ENCODE measurements at regions not wholly inside any gene's neighbourhood (a gene's known extent, or its start where the extent isn't known, plus 50 kb on each side); places are given as distances from the start of the nearest gene placed in this dataset.
"Not testable (repeated sequence)": the region's sequence is repeated elsewhere in the genome, so short reads cannot be mapped to it uniquely, and the experiment has no call there.

DNA sequence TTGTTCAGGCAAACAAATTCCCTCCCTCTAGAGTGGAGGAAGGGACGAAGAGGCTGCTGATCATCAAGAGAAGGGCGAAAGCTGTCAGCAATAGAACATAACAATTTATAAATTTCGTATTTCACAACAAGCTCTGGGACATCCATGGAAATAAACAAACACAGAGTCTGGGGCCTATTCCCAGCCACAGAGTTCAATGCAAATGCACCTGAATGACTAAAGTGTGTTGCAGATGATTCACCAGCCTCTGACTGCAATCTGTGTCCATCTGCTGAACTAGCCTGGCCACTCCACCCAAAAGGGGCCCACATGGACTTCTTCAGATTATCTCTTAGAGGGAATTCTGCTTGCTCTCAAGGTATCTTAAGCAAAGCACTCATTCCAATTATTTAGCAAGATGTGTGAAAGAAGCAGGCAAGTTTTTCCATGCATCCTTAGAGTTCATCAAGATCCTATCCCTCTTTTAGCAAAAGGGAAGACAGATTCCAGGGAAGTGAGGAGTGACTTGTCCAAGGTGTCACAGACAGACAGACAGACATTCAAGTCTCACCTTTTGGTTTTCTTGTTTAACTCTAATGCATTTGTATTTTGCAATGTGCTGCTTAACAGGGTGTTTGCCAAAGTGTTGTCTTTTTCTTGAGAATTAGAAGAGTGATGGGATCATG is 307.8 kb upstream of the PAPPA start:
- DNase-seq: no peak

DNA sequence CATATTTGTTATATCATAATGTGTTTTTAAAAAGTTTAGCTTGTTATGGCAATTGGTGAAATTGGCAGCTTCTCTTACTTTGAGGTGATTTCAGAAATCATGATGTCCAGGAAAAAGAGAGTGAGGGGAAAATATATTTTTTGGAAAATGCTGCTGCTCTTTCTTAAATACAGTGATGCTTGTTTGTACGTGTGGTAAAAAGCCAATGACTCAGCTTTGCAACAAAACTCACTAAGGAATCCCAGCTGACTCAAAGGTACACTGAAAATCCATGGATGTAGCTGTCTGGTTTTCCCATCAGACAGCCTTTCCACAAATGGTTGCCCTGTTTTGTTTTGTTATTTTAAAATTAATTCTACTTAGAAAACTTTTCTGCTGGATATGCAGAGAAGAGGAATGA is 306.4 kb upstream of the PAPPA start:
- no peak for DNase-seq

GRCh38 chr9:115849679-115850412 is 303.7 kb upstream of the PAPPA start:
- no peak for DNase-seq

GRCh38 chr9:115850548-115851304 is 302.9 kb upstream of the PAPPA start:
- DNase-seq: no peak

- DNase-seq: no peak
Observed at GRCh38 chr9:115855458-115856133, 298.0 kb upstream of the PAPPA start.

DNA sequence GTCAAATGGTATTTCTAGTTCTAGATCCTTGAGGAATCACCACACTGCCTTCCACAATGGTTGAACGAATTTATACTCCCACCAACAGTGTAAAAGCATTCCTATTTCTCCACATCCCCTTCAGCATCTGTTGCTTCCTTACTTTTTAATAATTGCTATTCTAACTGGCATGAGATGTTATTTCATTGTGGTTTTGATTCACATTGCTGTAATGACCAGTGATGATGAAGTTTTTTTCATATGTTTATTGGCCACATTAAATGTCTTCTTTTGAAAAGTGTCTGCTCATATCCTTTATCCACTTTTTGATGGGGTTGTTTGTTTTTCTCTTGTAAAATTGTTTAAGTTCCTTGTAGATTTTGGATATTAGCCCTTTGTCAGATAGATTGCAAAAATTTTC is 295.2 kb upstream of the PAPPA start:
- DNase-seq: not testable (repeated sequence)

GRCh38 chr9:115862021-115862420 is 291.6 kb upstream of the PAPPA start:
- no peak for DNase-seq

GRCh38 chr9:115864581-115864980 is 289.0 kb upstream of the PAPPA start:
- no peak for DNase-seq

- no peak for DNase-seq
Observed at GRCh38 chr9:115867326-115867725, 286.3 kb upstream of the PAPPA start.

DNA sequence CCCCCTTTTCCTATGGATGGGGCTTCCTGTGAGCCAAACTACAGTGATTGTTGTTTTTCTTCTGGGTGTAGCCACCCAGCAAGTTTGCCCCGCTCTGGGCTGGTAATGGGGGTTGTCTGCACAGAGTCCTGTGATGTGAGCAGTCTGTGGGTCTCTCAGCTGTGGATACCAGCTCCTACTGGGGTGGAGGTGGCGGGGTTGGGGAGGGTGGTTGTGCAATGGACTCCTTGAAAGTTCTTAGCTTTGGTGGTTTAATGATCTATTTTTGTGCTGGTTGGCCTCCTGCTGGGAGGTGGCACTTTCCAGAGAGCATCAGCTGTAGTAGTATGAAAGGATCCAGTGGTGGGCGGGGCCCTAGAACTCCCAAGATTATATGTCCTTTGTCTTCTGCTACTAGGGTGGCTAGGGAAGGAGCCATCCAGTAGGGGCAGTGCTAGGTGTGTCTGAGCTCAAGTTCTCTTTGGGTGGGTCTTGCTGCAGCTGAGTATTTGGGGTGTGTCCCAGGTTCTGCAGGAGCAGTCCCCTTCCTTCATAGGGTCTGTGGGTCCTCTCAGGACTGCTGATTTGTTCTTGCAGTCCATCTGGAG is 275.6 kb upstream of the PAPPA start:
- DNase-seq: no peak

DNA sequence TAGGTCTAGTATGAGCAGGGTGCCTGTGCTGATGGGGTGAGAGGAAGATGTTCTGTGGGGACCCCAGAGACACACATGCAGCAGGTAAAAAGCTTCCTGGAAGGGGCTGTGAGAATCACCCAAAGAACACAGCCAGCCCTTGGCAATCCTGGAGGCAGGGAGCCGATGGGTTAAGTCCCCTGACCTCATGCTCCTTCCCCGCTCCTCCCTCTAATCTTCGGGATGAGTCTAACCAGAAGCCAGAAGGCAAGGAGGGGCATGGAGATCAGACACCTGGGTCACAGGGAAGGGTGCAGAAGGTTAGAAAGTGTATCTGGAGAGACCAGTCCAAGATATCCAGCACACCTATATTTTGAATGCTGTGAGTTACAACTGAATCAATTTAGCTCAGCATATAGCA is 274.1 kb upstream of the PAPPA start:
- DNase-seq: no peak

- DNase-seq: no peak
Observed at GRCh38 chr9:115880221-115880885, 273.2 kb upstream of the PAPPA start.

DNA sequence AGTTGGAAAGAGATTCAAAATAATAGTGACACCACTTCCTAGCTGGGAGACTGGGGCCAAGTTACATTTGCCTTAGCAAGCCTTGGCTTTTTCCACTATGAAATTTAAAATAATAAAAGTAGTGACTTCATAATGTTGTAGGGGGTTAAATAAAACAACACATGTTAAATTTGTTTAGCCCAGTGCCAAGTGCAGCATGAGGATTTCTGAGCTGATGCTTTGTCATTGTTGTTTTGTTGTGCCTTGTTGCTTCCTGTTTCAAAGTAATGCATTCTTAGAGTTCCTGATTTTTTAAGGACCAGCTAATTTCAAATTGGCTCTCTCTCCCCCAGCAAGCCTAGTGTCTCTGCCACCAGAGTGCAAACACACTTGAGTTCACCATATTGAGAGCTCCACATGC is 270.7 kb upstream of the PAPPA start:
- DNase-seq: no peak

DNA sequence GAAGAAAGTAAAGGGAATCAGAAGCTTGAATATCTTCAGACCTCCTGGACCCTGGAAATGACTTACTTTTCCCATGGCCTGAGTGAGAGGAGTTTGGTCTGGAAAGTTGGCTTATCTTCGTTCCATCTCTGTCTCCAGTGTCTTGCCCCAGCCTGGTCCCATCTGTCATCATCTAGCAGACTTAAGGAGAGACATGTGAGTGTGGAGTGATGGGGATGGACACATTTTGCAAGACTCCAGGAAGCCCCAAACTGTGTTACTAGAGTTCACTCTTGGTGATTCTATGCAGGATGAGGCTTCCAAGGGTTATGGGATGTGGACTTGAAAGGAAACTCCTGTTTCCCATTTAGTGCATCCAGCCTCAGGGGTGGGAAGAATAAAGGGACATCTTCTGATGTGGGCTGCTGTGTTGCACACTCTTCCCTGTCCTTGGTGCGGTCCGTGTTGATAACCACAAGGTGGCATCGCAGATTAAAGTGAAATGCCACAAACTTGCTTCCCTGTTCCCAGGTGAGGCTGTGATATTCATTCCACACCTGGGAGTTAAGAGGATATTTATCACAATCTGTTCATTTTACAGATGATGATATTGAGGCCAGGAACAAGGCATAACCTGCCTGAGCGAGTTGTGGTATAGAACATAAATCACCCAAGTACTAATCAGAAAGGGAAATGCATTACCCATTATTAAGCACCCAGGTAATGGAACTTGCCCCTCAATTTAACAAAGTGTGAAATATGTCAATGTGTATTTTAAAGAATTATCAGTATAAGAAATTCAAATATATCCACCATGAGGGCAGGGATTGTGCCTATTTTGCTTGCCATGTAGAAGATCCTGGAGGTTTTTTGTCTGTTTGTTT is 269.9 kb upstream of the PAPPA start:
- peak; percentile 1 for DNase-seq

GRCh38 chr9:115884846-115885245 is 268.7 kb upstream of the PAPPA start:
- no peak for DNase-seq

- no peak for DNase-seq
Observed at GRCh38 chr9:115888131-115888530, 265.5 kb upstream of the PAPPA start.

DNA sequence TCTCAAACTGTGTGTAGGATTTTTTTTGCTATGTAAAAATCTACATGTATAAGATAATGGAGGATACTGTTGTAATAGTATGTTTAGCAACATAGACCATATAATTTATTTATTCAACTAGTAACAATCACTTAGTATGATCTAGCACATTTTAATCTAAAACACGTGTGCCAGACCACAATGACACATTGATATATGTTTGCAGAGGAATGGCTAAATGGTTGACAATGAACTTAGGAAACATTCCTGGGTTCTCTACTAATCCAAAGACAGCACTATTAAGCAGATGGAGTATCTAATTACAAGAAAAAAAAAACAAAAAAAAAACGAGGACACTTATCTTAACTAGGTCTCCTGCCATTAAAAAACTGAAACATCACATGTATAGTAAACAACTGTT is 261.7 kb upstream of the PAPPA start:
- no peak for DNase-seq

DNA sequence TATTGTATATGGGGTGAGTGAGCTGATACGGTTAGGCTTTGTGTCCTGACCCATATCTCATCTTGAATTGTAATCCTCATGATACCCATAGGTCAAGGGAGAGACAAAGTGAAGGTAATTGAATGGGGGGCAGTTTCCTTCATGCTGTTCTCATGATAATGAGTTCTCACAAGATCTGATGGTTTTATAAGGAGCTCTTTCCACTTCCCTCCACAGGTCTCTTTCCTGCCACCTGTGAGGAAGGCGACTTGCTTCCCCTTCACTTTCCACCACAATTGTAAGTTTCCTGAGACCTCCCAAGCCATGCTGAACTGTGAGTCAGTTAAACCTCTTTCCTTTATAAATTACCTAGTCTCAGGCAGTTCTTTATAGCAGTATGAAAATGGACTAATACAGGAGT is 255.1 kb upstream of the PAPPA start:
- not testable (repeated sequence) for DNase-seq

DNA sequence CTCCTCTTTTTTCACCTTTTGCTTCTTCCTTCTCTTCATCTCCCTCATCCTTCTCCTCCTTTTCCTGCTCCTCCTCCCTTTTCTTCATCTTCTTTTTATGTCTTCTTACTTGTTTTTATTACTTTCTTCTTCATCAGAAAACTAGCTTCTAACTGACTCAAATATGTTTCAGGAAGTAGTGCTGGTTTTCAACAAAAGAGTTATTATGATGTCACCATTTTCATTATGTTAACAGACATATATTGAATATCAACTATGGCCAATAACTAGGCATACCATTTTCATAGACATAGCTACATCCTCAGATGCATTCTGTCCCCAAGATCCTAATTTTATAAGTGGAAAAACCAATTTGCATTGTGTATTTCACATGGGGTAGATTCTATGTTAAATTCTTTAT is 252.9 kb upstream of the PAPPA start:
- DNase-seq: no peak

DNA sequence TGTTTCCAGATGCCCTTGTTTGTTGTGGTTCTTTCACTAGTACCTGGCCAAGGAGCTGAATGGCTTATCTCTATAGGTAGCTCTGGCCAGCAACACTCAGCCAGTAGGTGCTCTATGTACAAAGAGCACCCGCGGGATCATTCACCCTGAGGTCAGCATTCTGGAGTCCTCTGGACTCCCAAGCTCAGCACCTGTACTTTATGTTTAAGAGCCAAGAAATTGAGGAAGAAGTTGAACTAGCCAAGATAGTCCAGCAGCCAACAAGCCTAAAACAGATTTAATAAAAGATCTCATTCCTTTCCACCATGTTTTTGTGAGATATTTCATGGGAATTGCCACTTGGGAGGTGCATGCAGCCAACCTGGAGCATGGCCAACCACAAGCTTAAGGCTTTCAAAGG is 242.6 kb upstream of the PAPPA start:
- no peak for DNase-seq

- no peak for DNase-seq
Observed at GRCh38 chr9:115912086-115912485, 241.5 kb upstream of the PAPPA start.

- DNase-seq: no peak
Observed at GRCh38 chr9:115913696-115914095, 239.9 kb upstream of the PAPPA start.
